ENCODE measurements at regions not wholly inside any gene's neighbourhood (a gene's known extent, or its start where the extent isn't known, plus 50 kb on each side); places are given as distances from the start of the nearest gene placed in this dataset.

DNA sequence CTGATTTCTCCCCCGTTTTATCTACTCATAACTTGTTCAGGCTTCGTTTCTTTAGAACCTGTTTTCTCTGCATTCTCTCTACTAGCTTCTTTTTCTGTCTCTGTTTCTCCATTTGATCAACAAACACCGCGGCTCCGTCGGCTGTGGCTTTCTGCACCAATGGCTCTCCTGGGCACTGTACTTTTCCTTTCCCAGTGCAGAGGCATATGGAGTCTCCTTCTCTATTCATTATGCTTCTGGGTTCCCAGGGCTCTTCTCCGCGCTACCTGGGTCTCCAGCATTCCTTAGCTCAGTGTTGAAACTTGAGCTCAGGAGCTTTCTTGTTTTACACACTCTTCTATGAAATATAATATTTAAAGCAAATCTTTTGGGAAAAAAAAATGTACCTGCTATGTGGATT is 196.6 kb upstream of the SOX11 start:
- no peak overlapping the region for H3K4me3 ChIP-seq (ENCODE audit: low read depth, low read length)
- H3K9me3 Mint-ChIP-seq (ENCODE audit: unreplicated experiment), result no peaks in the 10 kb centered on the region
- H3K27ac Mint-ChIP-seq (ENCODE audit: unreplicated experiment), result no peak overlapping the region
- TF ChIP-seq, protein P1, sequence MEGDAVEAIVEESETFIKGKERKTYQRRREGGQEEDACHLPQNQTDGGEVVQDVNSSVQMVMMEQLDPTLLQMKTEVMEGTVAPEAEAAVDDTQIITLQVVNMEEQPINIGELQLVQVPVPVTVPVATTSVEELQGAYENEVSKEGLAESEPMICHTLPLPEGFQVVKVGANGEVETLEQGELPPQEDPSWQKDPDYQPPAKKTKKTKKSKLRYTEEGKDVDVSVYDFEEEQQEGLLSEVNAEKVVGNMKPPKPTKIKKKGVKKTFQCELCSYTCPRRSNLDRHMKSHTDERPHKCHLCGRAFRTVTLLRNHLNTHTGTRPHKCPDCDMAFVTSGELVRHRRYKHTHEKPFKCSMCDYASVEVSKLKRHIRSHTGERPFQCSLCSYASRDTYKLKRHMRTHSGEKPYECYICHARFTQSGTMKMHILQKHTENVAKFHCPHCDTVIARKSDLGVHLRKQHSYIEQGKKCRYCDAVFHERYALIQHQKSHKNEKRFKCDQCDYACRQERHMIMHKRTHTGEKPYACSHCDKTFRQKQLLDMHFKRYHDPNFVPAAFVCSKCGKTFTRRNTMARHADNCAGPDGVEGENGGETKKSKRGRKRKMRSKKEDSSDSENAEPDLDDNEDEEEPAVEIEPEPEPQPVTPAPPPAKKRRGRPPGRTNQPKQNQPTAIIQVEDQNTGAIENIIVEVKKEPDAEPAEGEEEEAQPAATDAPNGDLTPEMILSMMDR (IDR thresholded peaks at IDR 0.05; ENCODE audit: insufficient read depth in 1 of 2, low read depth in 1 of 2, low read length in 1 of 2, severe bottlenecking in 1 of 2, unreplicated experiment in 1 of 2), result no peak
- DNase-seq, result no peak
- no peaks in the 10 kb centered on the region for H3K36me3 ChIP-seq (ENCODE audit: control insufficient read depth, insufficient read depth, low read length)
- BruUV-seq (replicated peaks), result no TSS peak
- H3K4me3 Mint-ChIP-seq (ENCODE audit: unreplicated experiment), result no peak overlapping the region
- no peaks in the 10 kb centered on the region for H3K27me3 Mint-ChIP-seq (ENCODE audit: insufficient read depth, unreplicated experiment)
- H3K36me3 Mint-ChIP-seq (ENCODE audit: insufficient read depth, unreplicated experiment), result no peaks in the 10 kb centered on the region
- no peaks in the 10 kb centered on the region for H3K27me3 ChIP-seq (replicated peaks; ENCODE audit: control insufficient read depth, insufficient read depth, low read length)
- no peaks in the 10 kb centered on the region; the same call in 1 of the 2 replicates for H3K9me3 ChIP-seq
- no peaks in the 10 kb centered on the region; the same call in 1 of the 2 replicates for H3K4me1 ChIP-seq
- POLR2A ChIA-PET, result no interaction called here
- CTCF ChIA-PET, result no interaction called here
- intact Hi-C loops (cut with micrococcal nuclease; ENCODE audit: unreplicated experiment), result no loop called here
- peaks cover 13% of the 10 kb centered on the region for H3K4me1 Mint-ChIP-seq (ENCODE audit: low read depth, unreplicated experiment)

DNA sequence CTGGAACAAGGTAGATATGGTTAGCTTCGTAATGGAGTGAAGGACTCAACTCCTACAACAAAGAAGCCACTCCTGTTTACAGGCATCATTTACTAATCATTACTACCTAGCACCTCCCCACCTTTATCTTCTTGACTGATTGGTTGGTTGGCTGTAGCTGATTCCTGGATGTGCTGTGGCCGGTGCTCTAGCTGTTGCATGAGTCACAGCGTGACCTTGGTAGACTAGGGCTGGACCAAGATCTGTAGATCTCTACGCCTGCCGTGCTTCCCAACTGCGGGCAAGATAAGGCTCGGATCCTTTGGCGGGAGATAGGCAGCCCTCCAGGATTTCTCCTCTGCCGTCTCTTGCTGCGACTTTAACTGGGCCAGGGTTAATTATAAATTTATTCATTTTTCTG is 194.3 kb upstream of the SOX11 start:
- POLR2A ChIA-PET, result no interaction called here
- Mint-ChIP-seq H3K27ac (ENCODE audit: unreplicated experiment) (no peak overlapping the region), H3K4me3 (ENCODE audit: unreplicated experiment) (no peak overlapping the region), H3K27me3 (ENCODE audit: insufficient read depth, unreplicated experiment) (no peaks in the 10 kb centered on the region), H3K36me3 (ENCODE audit: insufficient read depth, unreplicated experiment) (no peaks in the 10 kb centered on the region), H3K4me1 (ENCODE audit: low read depth, unreplicated experiment) (peaks cover 13% of the 10 kb centered on the region), H3K9me3 (ENCODE audit: unreplicated experiment) (no peaks in the 10 kb centered on the region)
- TF ChIP-seq, protein P1 (IDR thresholded peaks at IDR 0.05; ENCODE audit: insufficient read depth in 1 of 2, low read depth in 1 of 2, low read length in 1 of 2, severe bottlenecking in 1 of 2, unreplicated experiment in 1 of 2), result no peak
- no TSS peak for BruUV-seq (replicated peaks)
- no peaks in the 10 kb centered on the region for H3K27me3 ChIP-seq (replicated peaks; ENCODE audit: control insufficient read depth, insufficient read depth, low read length)
- no peaks in the 10 kb centered on the region; the same call in 1 of the 2 replicates for H3K4me1 ChIP-seq
- H3K4me3 ChIP-seq (ENCODE audit: low read depth, low read length), result no peak overlapping the region
- no peak for DNase-seq
- intact Hi-C loops (cut with micrococcal nuclease; ENCODE audit: unreplicated experiment), result no loop called here
- no peaks in the 10 kb centered on the region for H3K36me3 ChIP-seq (ENCODE audit: control insufficient read depth, insufficient read depth, low read length)
- CTCF ChIA-PET, result no interaction called here
- no peaks in the 10 kb centered on the region; the same call in 1 of the 2 replicates for H3K9me3 ChIP-seq

DNA sequence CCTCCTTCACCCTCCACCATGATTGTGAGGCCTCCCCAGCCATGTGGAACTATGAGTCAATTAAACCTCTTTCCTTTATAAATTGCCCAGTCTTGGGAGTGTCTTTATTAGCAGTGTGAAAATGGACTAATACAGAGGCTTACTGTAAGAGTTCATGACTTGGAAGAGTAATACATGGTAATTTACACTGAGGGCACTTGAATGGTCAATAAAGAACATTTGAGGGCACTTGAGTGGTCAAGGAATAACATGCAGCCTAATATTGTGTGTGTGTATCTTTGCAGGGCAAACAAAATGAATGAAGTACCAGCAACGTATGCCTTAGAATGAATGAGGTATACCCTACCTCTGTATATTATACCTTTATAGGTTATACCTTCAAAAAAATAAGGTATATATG is 190.4 kb upstream of the SOX11 start:
- H3K36me3 ChIP-seq (ENCODE audit: control insufficient read depth, insufficient read depth, low read length), result no peaks in the 10 kb centered on the region
- Mint-ChIP-seq H3K27ac (ENCODE audit: unreplicated experiment) (no peak overlapping the region), H3K27me3 (ENCODE audit: insufficient read depth, unreplicated experiment) (no peaks in the 10 kb centered on the region), H3K4me3 (ENCODE audit: unreplicated experiment) (no peak overlapping the region), H3K4me1 (ENCODE audit: low read depth, unreplicated experiment) (no peaks in the 10 kb centered on the region), H3K36me3 (ENCODE audit: insufficient read depth, unreplicated experiment) (no peaks in the 10 kb centered on the region), H3K9me3 (ENCODE audit: unreplicated experiment) (no peaks in the 10 kb centered on the region)
- DNase-seq, result no peak
- BruUV-seq (replicated peaks), result no TSS peak
- ChIA-PET CTCF (no interaction called here), POLR2A (no interaction called here)
- intact Hi-C loops (cut with micrococcal nuclease; ENCODE audit: unreplicated experiment), result no loop called here
- TF ChIP-seq, protein P1 (IDR thresholded peaks at IDR 0.05; ENCODE audit: insufficient read depth in 1 of 2, low read depth in 1 of 2, low read length in 1 of 2, severe bottlenecking in 1 of 2, unreplicated experiment in 1 of 2), result no peak
- no peaks in the 10 kb centered on the region for H3K27me3 ChIP-seq (replicated peaks; ENCODE audit: control insufficient read depth, insufficient read depth, low read length)
- no peaks in the 10 kb centered on the region for H3K4me1 ChIP-seq
- H3K9me3 ChIP-seq, result no peaks in the 10 kb centered on the region; the same call in 1 of the 2 replicates
- no peak overlapping the region for H3K4me3 ChIP-seq (ENCODE audit: low read depth, low read length)

Data from Caco-2 (cell line).